Non-pigmented ciliary epithelial cell (primary cell): ENCODE measurements at regions not wholly inside any gene's neighbourhood (a gene's known extent, or its start where the extent isn't known, plus 50 kb on each side); places are given as distances from the start of the nearest gene placed in this dataset.
"Not testable (repeated sequence)": the region's sequence is repeated elsewhere in the genome, so short reads cannot be mapped to it uniquely, and the experiment has no call there.

Experiments used
- DNase-seq: peaks from one replicate; pipeline ENCODE4 v3.0.0-alpha.2; 2010; ENCODE audit warnings: low read depth

DNA sequence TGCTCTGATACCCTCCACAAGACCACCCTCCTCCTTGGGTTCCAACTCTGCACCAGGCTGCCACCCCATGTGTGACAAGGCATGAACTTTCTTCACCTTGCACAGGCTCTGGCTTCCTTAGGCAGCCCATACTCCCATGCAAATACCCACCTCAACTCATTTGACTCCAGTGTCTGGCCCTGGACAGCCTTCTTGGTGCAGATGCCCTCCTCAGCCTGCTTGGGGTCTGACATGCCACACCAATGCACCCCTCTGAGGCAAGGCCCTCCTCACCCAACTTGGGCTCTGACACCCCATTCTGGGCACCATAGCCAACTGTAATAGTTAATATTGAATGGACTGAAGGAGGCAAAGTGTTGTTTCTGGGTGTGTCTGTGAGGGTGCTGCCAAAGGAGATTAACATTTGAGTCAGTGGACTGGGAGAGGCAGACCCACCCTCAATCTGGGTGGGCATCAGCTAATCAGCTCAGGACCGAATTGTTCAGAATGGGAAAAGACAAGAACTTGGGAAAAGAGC, 115.0 kb upstream of the EPB41L4A start:
- DNase-seq, result no peak

DNA sequence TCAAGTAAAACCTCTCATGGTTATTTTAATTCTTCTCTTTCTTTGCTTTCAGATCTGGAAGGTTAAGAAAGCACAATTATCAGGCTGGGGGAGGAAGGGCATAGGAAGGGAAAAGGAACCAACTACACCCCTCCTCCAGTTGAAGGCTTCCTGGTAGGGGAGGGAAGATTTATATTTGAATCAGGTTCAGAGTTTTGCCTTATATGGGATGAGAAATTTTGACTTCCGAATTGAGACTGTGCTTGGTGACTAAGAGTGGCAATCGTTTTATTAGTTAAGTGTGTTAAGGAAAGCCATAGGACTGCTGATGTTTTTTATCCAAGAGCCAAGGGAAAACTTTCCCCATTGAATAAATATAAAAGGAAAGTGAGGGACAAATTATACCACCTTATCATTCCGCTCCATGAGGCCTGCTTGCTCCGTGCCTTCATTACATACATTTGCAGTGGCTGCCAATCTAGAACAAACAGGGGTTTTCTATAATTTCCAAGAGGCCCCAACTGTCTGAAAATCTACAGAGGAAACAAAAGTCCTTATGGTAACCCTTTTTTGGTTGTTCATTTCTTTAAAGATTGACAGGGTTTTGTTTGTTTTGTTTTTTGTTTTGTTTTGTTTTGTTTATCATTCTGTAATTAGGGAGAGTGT, 115.7 kb upstream of the EPB41L4A start:
- DNase-seq, result no peak

DNA sequence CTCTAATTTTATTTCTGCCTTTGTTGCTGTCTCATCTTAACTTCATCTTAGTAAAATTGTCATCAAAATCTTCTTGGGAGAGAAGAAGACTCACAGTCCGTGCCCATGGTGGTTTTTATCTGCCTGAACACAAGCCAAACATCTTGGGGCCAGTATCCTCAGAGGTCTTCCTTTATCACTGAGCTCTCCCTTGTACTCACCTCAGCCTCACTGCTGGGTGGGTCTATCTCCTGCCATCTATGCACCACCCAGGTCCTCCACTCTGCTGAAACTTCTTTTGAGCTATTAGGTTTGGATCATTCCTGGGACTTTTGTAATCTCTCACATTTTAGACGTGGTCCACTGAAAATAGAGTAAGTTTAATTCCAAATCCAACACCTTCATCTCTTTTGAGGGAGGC, 116.3 kb upstream of the EPB41L4A start:
- DNase-seq, result no peak

DNA sequence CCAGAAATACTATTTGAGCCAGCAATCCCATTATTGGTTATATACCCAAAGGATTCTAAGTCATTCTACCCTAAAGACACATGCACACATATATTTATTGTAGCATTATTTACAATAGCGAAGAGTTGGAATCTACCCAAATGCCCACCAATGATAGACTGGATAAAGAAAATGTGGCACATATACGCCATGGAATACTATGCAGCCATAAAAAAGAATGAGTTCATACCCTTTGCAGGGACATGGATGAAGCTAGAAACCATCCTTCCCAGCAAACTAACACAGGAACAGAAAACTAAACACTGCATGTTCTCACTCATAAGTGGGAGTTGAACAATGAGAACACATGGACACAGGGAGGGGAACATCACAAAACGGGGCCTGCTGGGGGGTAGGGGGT, 125.5 kb upstream of the EPB41L4A start:
- not testable (repeated sequence) for DNase-seq

DNA sequence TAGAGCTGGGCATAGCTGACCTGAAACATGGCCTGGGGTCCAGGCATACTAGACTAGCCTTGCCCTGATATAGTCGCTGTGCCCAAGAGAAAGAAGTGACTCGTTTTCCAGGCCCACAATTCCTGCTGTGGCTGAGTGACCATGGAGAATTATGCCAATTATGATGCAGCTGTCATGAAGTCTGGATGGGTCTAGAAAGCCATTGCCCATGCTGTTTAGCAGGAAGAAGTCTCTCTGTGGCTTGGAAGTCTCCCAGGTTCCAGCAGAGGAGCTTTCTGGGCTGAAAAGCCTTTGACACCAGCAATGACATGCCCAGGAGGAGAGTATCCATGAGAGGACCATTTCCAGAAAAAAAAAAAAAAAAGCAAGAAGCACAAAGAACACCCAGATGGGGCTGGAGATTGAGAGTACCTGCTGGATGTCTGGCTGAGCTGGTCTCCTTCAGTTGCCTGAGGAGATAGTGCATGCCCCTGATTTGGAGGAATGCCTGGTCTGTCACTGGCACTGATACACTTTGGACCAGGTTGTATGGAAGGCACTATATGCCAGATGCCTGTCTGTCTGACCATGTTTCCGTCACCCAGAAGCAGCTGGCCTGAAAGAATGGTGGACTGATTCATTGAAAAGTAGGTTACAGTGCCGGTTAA, 128.0 kb upstream of the EPB41L4A start:
- no peak for DNase-seq

DNA sequence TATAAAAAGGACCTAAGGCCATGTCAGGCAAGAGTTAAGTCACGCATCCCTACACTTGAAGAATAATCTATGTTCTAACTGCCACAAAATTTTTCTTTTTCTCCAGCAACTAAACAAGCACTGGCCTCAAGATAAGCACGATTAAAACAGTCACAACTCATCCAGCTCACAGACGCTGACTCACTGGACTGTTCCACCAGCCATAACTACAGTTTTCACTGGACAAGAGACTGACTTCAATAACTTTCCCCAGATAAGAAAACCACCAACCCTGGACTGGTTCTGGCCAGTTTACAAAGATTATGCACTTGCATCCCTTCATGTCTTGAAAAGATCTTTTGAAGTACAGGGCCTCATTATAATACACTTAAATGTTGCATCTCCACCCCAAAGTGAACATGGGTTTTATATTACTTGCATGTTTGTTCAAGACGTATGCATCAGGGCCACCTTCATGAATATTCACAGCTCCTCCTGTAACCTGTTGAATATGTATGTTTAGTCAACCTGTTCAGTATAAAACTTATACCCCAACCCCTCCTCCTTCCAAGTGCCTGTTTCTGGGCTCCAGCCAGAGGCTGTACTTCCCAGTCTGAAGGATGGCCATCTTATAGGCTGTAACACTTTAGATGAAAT, 129.3 kb upstream of the EPB41L4A start:
- peak; percentile 87 for DNase-seq

DNA sequence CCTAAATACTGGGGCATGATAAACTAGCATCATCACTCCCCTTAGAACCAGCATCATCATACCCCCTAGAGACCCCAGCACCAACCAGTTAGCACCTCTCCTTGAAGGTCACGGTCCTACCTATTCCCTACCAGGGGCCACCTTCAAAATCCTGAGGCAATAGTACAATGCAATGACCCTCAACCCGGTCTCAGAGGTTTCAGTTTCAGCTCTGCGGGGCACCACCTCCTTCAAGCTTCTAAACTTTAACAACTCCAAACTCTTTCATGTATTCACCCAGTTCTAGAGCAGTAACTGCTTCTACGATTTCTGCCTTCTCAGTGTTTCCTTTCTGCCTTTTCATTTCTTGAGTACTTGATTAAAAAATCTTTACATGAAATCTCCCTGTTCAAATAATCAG, 130.1 kb upstream of the EPB41L4A start:
- DNase-seq, result no peak

DNA sequence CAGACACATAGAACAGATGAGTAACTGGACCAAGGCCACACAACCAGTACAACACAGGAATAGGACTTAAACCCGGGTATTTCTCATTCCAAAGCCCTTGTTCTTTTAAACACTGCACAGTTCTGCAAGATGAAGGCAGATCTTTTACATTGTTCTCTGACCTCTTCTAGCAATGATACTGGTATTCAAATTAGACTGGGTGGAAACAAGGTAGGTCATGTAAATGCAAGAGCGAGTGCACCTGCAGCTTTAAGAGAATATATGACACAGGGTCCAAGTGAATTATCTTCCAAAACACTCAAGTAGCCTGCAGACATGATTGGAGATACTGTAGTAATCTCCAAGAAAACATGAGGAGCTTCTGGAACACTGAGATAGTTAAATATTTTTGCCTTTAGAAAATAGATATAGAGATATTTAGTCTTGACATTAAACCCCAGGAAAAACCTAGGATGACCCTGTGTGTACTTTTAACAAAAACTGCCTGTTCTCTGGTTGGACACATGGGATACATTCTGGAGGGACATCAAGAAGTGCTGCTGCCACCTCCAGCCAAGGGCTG, 130.6 kb upstream of the EPB41L4A start:
- DNase-seq, result no peak

DNA sequence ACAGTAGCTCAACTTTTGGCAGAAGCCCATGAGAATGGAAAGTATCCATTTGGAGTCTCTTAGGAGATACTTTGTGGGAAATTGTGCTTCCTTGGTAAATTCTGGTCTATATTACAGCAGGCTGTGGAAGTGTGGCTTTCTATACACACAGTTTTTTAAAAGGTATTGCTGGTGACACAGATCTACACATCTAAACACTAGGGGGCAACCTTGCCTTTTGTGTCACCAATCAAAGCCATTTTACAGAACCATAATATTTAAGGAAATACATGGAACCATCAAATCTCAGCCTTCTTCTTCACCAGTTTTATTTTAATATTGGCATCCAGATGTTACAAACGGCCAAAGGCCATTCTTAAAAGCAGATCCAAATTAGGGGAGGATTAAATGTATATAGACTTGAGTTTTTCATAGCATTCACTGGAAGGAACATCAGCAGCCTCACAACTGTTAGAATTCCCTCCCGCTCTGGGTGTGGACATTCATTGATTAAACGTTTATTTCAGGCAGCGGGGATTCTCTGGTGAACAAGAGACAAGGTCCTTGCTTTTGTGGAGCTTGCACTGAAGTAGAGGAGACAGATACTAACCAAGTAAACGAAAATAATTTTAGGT, 132.4 kb upstream of the EPB41L4A start:
- peak; percentile 47 for DNase-seq

DNA sequence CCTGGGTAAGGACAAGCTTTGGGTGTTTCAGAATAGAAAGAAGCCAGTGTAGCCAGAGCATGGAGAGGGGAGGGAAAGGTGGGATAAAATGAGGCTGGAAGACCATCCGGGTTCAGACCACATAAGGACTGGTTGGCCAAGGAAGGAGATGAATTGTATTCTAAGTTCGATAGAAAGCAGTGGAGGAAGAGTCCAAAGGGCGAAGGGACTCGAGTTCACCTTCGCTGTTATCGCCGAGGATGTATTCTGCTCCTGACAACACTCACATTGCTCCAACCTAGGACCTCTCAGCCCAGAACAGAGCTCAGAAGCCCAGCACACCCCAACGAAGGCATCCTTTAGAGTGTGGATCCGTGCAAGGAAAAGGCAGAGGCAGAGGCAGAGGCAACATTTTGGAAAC, 133.1 kb upstream of the EPB41L4A start:
- DNase-seq, result no peak

DNA sequence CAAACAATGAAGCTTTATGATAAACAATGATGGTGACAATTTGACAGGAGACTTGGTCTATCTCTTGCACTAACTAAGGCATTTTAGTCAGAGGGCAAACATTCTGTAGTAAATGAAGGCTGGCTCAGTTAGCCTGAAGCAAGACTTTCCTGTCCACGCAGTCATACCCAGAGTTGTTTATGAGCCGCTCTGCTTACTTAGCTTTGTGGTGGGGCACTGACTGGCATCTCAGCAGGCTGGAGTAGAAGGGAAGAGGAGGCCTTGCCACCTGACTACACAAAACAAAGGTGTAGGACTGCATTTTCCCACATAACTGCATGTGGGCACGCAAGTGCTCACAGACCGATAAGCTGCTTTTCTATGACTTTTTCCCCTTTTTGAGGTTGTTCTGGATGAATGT, 133.7 kb upstream of the EPB41L4A start:
- no peak for DNase-seq

DNA sequence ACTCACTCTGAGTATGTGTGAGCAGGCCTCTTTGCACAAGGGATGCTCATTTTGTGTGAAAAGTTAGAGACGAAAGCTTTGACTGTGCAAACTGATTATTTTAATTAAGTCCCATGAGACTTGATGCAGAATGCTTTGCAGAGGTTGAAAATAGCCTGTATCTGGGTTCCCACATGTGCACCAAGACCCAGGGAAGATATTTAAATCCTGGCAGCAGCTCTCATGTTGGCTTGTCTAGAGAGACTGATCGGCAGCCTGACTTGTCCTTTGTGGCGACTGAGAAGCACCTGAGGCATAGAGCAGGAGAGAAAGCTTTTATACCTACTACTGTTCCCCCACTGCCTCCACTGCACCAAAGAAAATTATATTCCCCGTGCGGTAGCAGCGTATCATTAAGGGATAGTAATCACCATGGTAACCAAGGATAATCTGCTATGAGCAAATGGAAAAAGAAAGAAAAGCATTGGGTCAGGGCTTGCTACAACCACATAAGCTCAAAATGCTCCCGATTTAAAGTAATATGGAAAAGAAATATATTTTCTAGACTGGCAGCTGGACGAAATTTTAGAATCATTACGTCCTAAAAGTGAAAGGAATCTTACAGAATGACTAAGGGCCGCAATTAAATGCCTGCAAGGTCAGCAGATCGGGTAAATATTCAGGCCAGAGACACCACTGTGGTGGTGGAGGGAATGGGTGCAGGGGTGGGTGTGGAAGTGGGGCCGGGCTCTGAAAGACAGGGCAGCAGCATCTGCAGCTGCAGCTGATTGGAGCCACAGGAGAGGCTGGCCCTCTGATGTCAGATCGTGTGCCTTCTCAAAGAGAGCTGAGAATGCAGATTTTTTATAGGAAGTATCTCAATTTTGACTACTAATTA, 135.3 kb upstream of the EPB41L4A start:
- no peak for DNase-seq

DNA sequence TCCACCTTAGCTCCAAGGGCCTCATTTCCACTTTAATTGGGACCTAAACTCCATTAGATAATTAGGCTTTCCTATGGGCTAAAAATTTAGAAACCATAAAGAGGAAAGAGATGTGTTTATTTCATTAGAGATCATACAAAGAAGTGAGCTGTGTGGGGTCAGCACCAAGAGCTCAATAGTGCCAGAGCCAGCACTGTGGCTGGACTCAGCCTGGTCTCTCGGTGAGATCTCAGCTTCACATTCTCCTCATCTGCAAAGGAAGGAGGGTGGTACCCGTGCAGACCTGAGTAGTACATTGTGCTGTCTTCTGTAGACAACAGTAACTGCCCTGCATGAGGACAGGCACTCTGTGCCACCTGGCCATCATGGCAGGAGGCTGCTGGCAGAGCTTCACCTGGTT, 136.1 kb upstream of the EPB41L4A start:
- no peak for DNase-seq

DNA sequence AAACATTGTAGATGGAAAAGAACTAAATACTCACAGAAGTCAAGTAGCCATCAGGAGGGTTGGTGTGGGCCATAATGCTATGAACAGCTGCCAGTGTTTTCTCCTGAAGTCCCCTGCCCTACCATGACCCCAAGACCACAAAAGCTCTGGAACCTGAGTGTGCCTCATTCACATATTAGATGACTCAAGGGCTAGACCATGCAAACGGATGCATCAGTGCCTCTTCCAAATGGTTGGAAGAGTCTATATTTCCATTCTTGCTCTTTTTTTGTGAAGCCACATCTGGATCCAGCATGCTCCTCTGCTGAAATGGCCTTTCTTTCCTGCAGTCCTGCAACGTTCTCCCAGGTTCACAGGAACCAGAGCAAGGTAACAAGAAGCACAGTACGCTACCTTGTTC, 136.6 kb upstream of the EPB41L4A start:
- peak; percentile 6 for DNase-seq

DNA sequence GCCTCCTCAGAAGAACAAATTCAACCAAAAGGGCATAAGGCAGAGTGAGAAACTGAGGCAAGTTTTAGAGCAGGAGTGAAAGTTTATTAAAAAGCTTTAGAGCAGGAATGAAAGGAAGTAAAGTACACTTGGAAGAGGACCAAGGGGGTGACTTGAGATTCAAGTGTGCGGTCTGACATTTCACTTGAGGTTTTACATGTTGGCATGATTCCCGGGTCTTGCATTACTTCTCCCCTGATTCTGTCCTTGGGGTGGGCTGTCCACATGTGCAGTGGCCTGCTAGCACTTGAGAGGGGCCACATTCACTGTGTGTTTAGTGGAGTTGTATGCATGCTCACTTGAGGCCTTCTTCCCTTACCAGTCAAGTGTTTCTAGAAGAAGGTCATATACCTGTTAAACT, 140.4 kb upstream of the EPB41L4A start:
- not testable (repeated sequence) for DNase-seq

DNA sequence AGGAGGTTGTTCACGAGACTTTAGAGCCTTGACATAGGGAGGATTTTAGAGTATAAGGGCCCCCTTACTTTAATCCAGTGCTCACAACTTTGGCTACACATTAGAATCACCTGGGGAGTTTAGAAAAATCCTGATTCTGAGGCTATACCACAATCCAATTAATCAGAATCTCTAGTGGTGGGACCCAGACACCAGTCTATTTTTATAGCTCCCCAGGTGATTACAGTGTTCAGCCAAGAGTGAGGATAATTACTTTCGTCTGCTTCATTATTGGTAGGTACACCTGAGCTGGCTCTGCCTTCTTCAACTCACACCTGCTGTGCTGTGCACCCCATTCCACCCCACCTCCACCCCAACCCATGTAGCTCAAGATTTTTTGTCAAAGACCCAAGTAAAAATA, 141.3 kb upstream of the EPB41L4A start:
- no peak for DNase-seq

DNA sequence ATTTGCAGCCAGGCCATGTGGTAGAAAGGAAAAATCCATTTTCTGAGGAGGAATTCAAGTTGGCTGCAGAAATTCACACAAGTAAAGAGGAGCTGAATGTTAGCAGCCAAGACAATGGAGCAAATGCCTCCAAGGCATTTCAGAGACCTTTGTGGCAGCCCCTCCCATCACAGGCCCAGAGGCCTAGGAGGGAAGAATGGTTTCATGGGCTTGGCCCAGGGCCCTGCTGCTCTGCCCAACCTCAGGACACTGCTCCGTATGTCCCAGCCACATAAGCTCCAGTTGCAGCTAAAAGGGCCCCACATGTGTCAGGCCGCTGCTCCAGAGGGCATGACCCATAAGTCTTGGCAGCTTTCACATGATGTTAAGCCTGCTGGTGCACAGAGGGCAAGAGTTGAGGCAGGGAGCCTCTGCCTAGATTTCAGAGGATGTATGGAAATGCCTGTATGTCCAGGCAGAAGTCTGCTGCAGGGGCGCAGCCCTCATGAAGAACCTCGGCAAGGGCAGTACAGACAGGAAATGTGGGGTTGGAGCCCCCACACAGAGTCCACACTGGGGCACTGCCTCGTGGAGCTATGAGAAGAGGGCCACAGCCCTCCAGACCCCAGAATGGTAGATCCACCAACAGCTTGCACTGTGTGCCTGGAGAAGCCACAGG, 144.2 kb upstream of the EPB41L4A start:
- no peak for DNase-seq

DNA sequence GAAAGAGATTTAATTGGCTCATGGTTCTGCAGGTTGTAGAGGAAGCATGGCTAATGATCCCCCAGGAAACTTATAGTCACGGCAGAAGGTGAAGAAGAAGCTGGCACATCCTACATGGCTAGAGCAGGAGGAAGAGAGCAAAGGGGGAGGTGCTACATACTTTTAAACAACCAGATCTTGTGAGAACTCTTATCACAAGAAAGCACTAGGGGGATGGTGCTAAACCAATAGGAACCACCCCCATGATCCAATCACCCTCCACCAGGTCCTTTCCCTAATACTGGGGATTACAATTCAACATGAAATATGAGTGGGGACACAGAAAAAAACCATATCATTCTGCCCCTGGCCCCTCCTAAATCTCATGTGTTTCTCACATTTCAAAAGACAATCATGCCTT, 147.2 kb upstream of the EPB41L4A start:
- DNase-seq, result no peak

DNA sequence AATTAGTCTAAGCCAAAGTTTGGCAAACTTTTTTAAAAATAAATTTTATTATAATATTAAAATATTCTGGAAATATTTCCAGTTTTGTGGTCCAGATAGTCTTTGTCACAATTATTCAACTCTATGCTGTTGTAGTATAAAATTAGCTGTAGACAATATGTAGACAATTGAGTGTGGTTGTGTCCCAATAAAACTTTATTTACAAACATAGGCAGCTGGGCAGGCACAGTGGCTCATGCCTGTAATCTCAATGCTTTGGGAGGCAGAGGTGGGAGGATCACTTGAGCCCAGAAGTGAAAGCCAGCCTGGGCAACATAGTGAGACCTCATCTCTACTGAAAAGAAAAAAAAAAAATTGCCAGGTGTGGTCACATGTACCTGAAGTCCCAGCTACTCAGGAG, 150.5 kb upstream of the EPB41L4A start:
- DNase-seq, result no peak

DNA sequence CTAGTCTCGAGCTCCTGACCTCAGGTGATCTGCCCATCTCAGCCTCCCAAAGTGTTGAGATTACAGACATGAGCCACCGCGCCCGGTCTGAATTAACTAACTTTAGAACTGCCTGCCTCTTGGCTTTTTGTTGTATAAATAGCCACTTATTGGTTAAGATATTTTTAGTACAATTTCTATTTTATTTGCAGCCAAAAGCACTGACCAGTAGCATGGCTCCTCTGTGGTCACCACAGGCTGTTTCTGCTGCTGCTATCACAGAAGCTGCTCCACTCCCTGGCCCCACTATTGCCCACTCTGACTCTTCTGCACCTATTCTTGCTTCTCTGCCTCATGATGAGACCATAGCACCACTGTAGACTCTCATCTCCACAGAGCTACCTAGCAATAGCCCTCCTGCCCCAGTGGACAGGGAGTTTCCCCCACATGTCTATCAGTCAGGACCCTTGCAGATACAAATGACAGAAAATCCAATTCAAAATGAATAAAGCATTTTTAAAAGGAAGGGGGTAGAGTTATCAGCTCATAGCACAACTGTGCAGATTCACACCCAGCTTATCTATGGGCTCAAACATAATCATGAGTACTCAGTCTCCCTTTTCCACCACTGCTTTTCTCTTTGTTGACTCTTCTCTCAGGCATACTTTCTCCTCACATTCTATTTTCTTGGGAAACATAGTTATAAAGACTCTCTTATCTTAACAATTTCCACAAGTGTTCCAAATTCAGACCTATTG, 151.8 kb upstream of the EPB41L4A start:
- no peak for DNase-seq
